Endodermal cell (in vitro differentiated cells): ENCODE measurements at regions not wholly inside any gene's neighbourhood (a gene's known extent, or its start where the extent isn't known, plus 50 kb on each side); places are given as distances from the start of the nearest gene placed in this dataset.

Source experiments
- DNase-seq: peaks from one replicate; pipeline ENCODE4 v3.0.0-alpha.2; 2017
- H3K27ac ChIP-seq: 2 replicates; pipeline ENCODE4 v1.5.1; 2013; ENCODE audit warnings: mild to moderate bottlenecking, low read depth, low read length, moderate library complexity
- H3K27me3 ChIP-seq: 2 replicates; pipeline ENCODE4 v1.6.1; 2013; ENCODE audit warnings: mild to moderate bottlenecking, low read length, moderate library complexity; ENCODE audit not compliant: insufficient read depth, control insufficient read depth, poor library complexity, severe bottlenecking
- H3K36me3 ChIP-seq: 2 replicates; pipeline ENCODE4 v1.7.0; 2013; ENCODE audit warnings: mild to moderate bottlenecking, low read length, moderate library complexity; ENCODE audit not compliant: control insufficient read depth, insufficient read depth
- H3K4me1 ChIP-seq: one replicate; pipeline ENCODE4 v1.7.0; 2013; ENCODE audit warnings: low read length; ENCODE audit not compliant: control insufficient read depth, insufficient read depth
- H3K4me3 ChIP-seq: 2 replicates; pipeline ENCODE4 v1.5.1; 2013; ENCODE audit warnings: mild to moderate bottlenecking, low read length, moderate library complexity
- H3K9ac ChIP-seq: 2 replicates; pipeline ENCODE4 v1.6.1; 2013; ENCODE audit warnings: mild to moderate bottlenecking, low read length, moderate library complexity; ENCODE audit not compliant: poor library complexity, severe bottlenecking; ENCODE audit errors: extremely low read depth
- H3K9me3 ChIP-seq: 2 replicates; pipeline ENCODE4 v1.6.1; 2013; ENCODE audit warnings: mild to moderate bottlenecking, low read length, moderate library complexity; ENCODE audit not compliant: control insufficient read depth
- H3K27ac Mint-ChIP-seq: 2 replicates; pipeline ENCODE4 v1.8.0; 2020; ENCODE audit warnings: mixed read lengths
- H3K27me3 Mint-ChIP-seq: 2 replicates; pipeline ENCODE4 v1.8.0; 2021; ENCODE audit warnings: mild to moderate bottlenecking, mixed read lengths; ENCODE audit not compliant: insufficient read depth
- H3K36me3 Mint-ChIP-seq: 2 replicates; pipeline ENCODE4 v1.8.0; 2020; ENCODE audit warnings: low read depth, mixed read lengths
- H3K4me1 Mint-ChIP-seq: 2 replicates; pipeline ENCODE4 v1.8.0; 2020; ENCODE audit warnings: mixed read lengths
- H3K4me3 Mint-ChIP-seq: 2 replicates; pipeline ENCODE4 v1.8.0; 2020; ENCODE audit warnings: mild to moderate bottlenecking, moderate library complexity, mixed read lengths
- H3K9me3 Mint-ChIP-seq: 2 replicates; pipeline ENCODE4 v1.8.0; 2020; ENCODE audit warnings: mild to moderate bottlenecking, mixed read lengths
- WGBS, 2 experiments: methylation state at CpG; one replicate each; pipeline versions ENCODE4 v1.1.5 to v1.1.7; 2013; ENCODE audit warnings: missing lambda C conversion rate in 2 of 2, mixed read lengths in 1 of 2; ENCODE audit not compliant: insufficient coverage in 1 of 2, insufficient read length in 1 of 2; 5-methylcytosine and 5-hydroxymethylcytosine counted together
- TF ChIP-seq, protein P1 (sequence below): fragments of 200-600 bp; sonication (generic); conservative IDR thresholded peaks from 2 replicates; pipeline ENCODE4 v1.5.0; 2021; ENCODE audit warnings: antibody characterized with exemption, mild to moderate bottlenecking

DNA sequence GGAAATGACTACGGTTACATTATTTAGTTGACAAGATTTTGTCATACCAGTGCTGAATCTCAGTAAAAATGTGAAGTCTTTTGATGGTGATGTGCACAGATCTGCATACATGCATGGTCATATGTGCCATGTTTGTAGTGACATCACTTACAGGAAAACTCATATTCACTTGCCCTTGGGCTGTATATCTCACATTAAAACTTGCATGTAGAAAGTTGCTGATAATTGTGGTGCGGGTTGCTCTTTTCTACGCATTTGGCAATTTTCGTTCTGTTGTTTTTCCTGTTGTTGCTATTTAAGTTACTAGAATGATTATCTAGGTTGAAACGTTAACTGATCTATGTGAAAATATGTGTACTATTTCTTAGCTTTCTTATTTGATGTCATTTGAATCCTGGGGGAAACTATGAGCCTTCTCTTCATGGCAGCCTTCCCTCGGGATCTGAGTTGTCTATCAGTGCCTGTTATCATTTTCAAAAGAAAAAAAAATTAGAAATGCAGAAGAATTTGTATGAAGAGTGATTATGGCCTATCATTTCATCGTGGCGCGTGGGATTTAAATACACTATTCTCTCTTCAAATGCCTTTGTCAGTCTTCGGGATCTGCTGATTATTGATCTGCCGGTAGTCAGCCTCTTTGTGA lies 296.6 kb downstream of the TMX3 start:
- no peaks in the 10 kb centered on the region for H3K4me1 ChIP-seq
- no peaks in the 10 kb centered on the region for H3K27me3 ChIP-seq
- Mint-ChIP-seq H3K4me3 (no peak overlapping the region), H3K9me3 (peaks cover 8% of the 10 kb centered on the region), H3K27me3 (no peaks in the 10 kb centered on the region), H3K27ac (no peak overlapping the region), H3K4me1 (no peaks in the 10 kb centered on the region), H3K36me3 (no peaks in the 10 kb centered on the region)
- no peak for DNase-seq
- H3K36me3 ChIP-seq, result no peaks in the 10 kb centered on the region
- WGBS, 2 experiments, result 89 to 94% methylated on average over 3 to 11 of the region's 11 CpGs
- H3K27ac ChIP-seq, result no peak overlapping the region
- no peak overlapping the region for H3K4me3 ChIP-seq
- H3K9me3 ChIP-seq, result no peaks in the 10 kb centered on the region
- H3K9ac ChIP-seq, result no peak overlapping the region
- TF ChIP-seq, protein P1, sequence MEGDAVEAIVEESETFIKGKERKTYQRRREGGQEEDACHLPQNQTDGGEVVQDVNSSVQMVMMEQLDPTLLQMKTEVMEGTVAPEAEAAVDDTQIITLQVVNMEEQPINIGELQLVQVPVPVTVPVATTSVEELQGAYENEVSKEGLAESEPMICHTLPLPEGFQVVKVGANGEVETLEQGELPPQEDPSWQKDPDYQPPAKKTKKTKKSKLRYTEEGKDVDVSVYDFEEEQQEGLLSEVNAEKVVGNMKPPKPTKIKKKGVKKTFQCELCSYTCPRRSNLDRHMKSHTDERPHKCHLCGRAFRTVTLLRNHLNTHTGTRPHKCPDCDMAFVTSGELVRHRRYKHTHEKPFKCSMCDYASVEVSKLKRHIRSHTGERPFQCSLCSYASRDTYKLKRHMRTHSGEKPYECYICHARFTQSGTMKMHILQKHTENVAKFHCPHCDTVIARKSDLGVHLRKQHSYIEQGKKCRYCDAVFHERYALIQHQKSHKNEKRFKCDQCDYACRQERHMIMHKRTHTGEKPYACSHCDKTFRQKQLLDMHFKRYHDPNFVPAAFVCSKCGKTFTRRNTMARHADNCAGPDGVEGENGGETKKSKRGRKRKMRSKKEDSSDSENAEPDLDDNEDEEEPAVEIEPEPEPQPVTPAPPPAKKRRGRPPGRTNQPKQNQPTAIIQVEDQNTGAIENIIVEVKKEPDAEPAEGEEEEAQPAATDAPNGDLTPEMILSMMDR, result no peak

DNA sequence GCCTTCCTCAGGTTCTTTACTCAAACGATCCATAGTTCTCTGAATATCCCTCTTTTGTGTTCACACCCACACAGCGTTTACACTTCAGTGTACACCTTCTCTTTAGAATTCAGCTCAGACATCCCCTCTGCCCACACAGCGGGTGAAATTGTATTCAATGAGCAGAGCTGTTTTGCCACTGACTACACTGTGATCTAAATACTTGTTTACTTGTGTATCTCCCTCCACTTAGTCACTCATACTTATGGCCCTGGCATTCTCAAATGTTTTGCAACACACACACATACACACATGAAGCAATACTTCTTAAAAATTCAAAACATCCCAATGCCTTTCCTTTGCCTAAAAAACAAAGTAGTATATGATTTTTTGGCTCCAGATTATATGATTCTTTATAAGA lies 297.1 kb downstream of the TMX3 start:
- no peak overlapping the region for H3K27ac Mint-ChIP-seq
- 67 to 87% methylated on average over 1 to 3 of the region's 3 CpGs for WGBS, 2 experiments
- TF ChIP-seq, protein P1, result no peak

GRCh38 chr18:68417166-68417799 lies 297.6 kb downstream of the TMX3 start:
- H3K9me3 Mint-ChIP-seq, result no peaks in the 10 kb centered on the region

More for the DNA sequence above, 297.1 kb downstream of the TMX3 start:
- H3K27me3 Mint-ChIP-seq, result no peaks in the 10 kb centered on the region
- Histone ChIP-seq H3K36me3 (no peaks in the 10 kb centered on the region), H3K9ac (no peak overlapping the region), H3K27me3 (no peaks in the 10 kb centered on the region), H3K4me3 (no peak overlapping the region), H3K4me1 (no peaks in the 10 kb centered on the region), H3K27ac (no peak overlapping the region), H3K9me3 (no peaks in the 10 kb centered on the region)
- H3K4me1 Mint-ChIP-seq, result no peaks in the 10 kb centered on the region
- H3K9me3 Mint-ChIP-seq, result peaks cover 4% of the 10 kb centered on the region
- H3K4me3 Mint-ChIP-seq, result no peak overlapping the region
- no peak for DNase-seq
- no peaks in the 10 kb centered on the region for H3K36me3 Mint-ChIP-seq

More at GRCh38 chr18:68417166-68417799, 297.6 kb downstream of the TMX3 start:
- no peak overlapping the region for H3K4me3 ChIP-seq
- no peaks in the 10 kb centered on the region for H3K27me3 ChIP-seq
- H3K36me3 Mint-ChIP-seq, result no peaks in the 10 kb centered on the region
- H3K27ac ChIP-seq, result no peak overlapping the region
- no peaks in the 10 kb centered on the region for H3K9me3 ChIP-seq
- no peak overlapping the region for H3K27ac Mint-ChIP-seq
- no peaks in the 10 kb centered on the region for H3K4me1 Mint-ChIP-seq
- H3K36me3 ChIP-seq, result no peaks in the 10 kb centered on the region
- no peak for DNase-seq
- WGBS, 2 experiments, result 85 to 90% methylated on average over 2 of the region's 2 CpGs
- H3K4me3 Mint-ChIP-seq, result no peak overlapping the region
- H3K9ac ChIP-seq, result no peak overlapping the region
- no peaks in the 10 kb centered on the region for H3K27me3 Mint-ChIP-seq
- H3K4me1 ChIP-seq, result no peaks in the 10 kb centered on the region
- TF ChIP-seq, protein P1, result no peak
